ENCODE measurements at regions not wholly inside any gene's neighbourhood (a gene's known extent, or its start where the extent isn't known, plus 50 kb on each side); places are given as distances from the start of the nearest gene placed in this dataset.

- TF ChIP-seq POLR2AphosphoS5 (IDR thresholded peaks at IDR 0.05), result no peak
- no peak for TF ChIP-seq POLR2A (IDR thresholded peaks at IDR 0.05)
- no peak for TF ChIP-seq CTCF (IDR thresholded peaks at IDR 0.05)
Observed at GRCh38 chr2:48209214-48209885, 105.1 kb upstream of the FOXN2 start.
